Gastrocnemius medialis (tissue), 4 donors: ENCODE measurements at regions not wholly inside any gene's neighbourhood (a gene's known extent, or its start where the extent isn't known, plus 50 kb on each side); places are given as distances from the start of the nearest gene placed in this dataset.

ENCODE experiments used
- ATAC-seq, 2 donors: fragments of 150-250 bp; one replicate each; pipeline ENCODE4 v1.9.1; 2016
- DNase-seq, 2 donors: peaks; one replicate each; pipeline ENCODE4 v3.0.0-alpha.2; 2019
- H3K27ac ChIP-seq, 4 donors: fragments of 200-600 bp; sonication (generic); 1 replicate in 1 of 4; 2 replicates in 3 of 4; pipeline ENCODE4 v1.5.1; 2016 to 2018; ENCODE audit warnings: mild to moderate bottlenecking in 2 of 4, moderate library complexity in 1 of 4
- H3K27me3 ChIP-seq, 3 donors: fragments of 200-600 bp; sonication (generic) in 2 of 3; 1 replicate in 1 of 3; 2 replicates in 2 of 3; pipeline versions ENCODE4 v1.5.1 to v1.6.0; 2016 to 2019; ENCODE audit warnings: mild to moderate bottlenecking in 1 of 3, moderate library complexity in 1 of 3
- H3K36me3 ChIP-seq, 2 donors: fragments of 200-600 bp; sonication (generic) in 1 of 2; one replicate each; pipeline ENCODE4 v1.5.1; 2017 to 2018
- H3K4me1 ChIP-seq, 2 donors: fragments of 200-600 bp; sonication (generic) in 1 of 2; one replicate each; pipeline ENCODE4 v1.5.1; 2016 to 2017; ENCODE audit warnings: mild to moderate bottlenecking in 2 of 2
- H3K4me3 ChIP-seq, 4 donors: fragments of 200-600 bp; sonication (generic) in 3 of 4; 1 replicate in 1 of 4; 2 replicates in 3 of 4; pipeline ENCODE4 v1.5.1; 2016 to 2019; ENCODE audit warnings: mild to moderate bottlenecking in 2 of 4
- H3K9me3 ChIP-seq, 3 donors: fragments of 200-600 bp; sonication (generic) in 2 of 3; 1 replicate in 1 of 3; 2 replicates in 2 of 3; pipeline ENCODE4 v1.5.1; 2016 to 2019
- CTCF ChIP-seq, 5 experiments: fragments of 450-650 bp in 3 of 5; fragments of 200-600 bp in 2 of 5; sonication (generic) in 2 of 5; IDR thresholded peaks in 4 of 5; conservative IDR thresholded peaks in 1 of 5; 1 replicate in 4 of 5; 2 replicates in 1 of 5; pipeline ENCODE4 v1.5.1; 2016 to 2019; ENCODE audit warnings: antibody characterized with exemption in 5 of 5, mild to moderate bottlenecking in 3 of 5, moderate library complexity in 3 of 5
- POLR2A ChIP-seq, 2 donors: fragments of 450-650 bp; IDR thresholded peaks; one replicate each; pipeline ENCODE4 v1.6.1; 2017; ENCODE audit warnings: antibody characterized with exemption in 2 of 2, mild to moderate bottlenecking in 2 of 2, moderate library complexity in 2 of 2
- in situ Hi-C, 4 donors: fragments of 200-750 bp; cut with MboI; loops; one replicate each; pipeline versions ENCODE4 v1.15.0 to v1.8.0; 2017; ENCODE audit warnings: low sequenced_read_pairs in 4 of 4
- intact Hi-C: fragments of 100-400 bp; cut with DNase I; formaldehyde crosslinking; loops from one replicate; pipeline ENCODE4 v1.15.1; 2023; ENCODE audit warnings: low total_unique reads

- H3K4me3 ChIP-seq: no peak overlapping the region
- no peak overlapping the region for H3K27ac ChIP-seq
- no peaks in the 10 kb centered on the region for H3K27me3 ChIP-seq
- ATAC-seq (peak; percentile 45 to 75), DNase-seq (no peak)
- H3K4me1 ChIP-seq: no peaks in the 10 kb centered on the region
- TF ChIP-seq CTCF (IDR thresholded peaks at IDR 0.05 in 4 of 5, conservative IDR thresholded peaks at IDR 0.05 in 1 of 5) (peak in 4 of 5 experiments; percentile 13 to 59 (median 46)), POLR2A (IDR thresholded peaks at IDR 0.05) (no peak)
- intact Hi-C loops (loop anchor here (1.0 kb wide), 1 partner anchor 128 kb away; the partner anchor contains the start of gene LARP7), in situ Hi-C loops (loop anchor here in 2 of 4 donors (5.0 to 25.0 kb wide), 3 partner anchors 133 to 428 kb away; no protein-coding TSS in a partner anchor)
- H3K36me3 ChIP-seq: no peaks in the 10 kb centered on the region
- H3K9me3 ChIP-seq: no peaks in the 10 kb centered on the region
These were observed 128.5 kb downstream of the LARP7 start for GRCh38 chr4:112765317-112765974.

- TF ChIP-seq CTCF (IDR thresholded peaks at IDR 0.05 in 4 of 5, conservative IDR thresholded peaks at IDR 0.05 in 1 of 5) (no peak), POLR2A (IDR thresholded peaks at IDR 0.05) (no peak)
- in situ Hi-C loops: loop anchor here in 2 of 4 donors (5.0 to 25.0 kb wide), 3 partner anchors 134 to 429 kb away; no protein-coding TSS in a partner anchor
- Histone ChIP-seq H3K27ac (no peak overlapping the region), H3K27me3 (no peaks in the 10 kb centered on the region), H3K36me3 (no peaks in the 10 kb centered on the region), H3K9me3 (no peaks in the 10 kb centered on the region), H3K4me1 (no peaks in the 10 kb centered on the region), H3K4me3 (no peak overlapping the region)
- intact Hi-C loops: loop anchor here (2.0 kb wide), 1 partner anchor 172 kb away; no protein-coding TSS in a partner anchor
- DNase-seq (no peak), ATAC-seq (no peak)
These were observed 129.5 kb downstream of the LARP7 start for GRCh38 chr4:112766422-112766821.

GRCh38 chr4:112767386-112767785, 130.4 kb downstream of the LARP7 start:
- Histone ChIP-seq H3K9me3 (no peaks in the 10 kb centered on the region), H3K36me3 (no peaks in the 10 kb centered on the region), H3K4me3 (no peak overlapping the region), H3K4me1 (no peaks in the 10 kb centered on the region), H3K27me3 (no peaks in the 10 kb centered on the region), H3K27ac (no peak overlapping the region)
- in situ Hi-C loops (loop anchor here in 2 of 4 donors (5.0 to 25.0 kb wide), 3 partner anchors 135 to 430 kb away; no protein-coding TSS in a partner anchor), intact Hi-C loops (loop anchor here (2.0 kb wide), 1 partner anchor 171 kb away; no protein-coding TSS in a partner anchor)
- DNase-seq (no peak), ATAC-seq (no peak)
- TF ChIP-seq CTCF (IDR thresholded peaks at IDR 0.05 in 4 of 5, conservative IDR thresholded peaks at IDR 0.05 in 1 of 5) (no peak), POLR2A (IDR thresholded peaks at IDR 0.05) (no peak)

GRCh38 chr4:112770114-112770513, 133.2 kb downstream of the LARP7 start:
- intact Hi-C loops (no loop called here), in situ Hi-C loops (loop anchor here in 1 of 4 donors (10.0 to 25.0 kb wide), 2 partner anchors 165 to 433 kb away; no protein-coding TSS in a partner anchor)
- no peak overlapping the region for H3K4me3 ChIP-seq
- TF ChIP-seq CTCF (IDR thresholded peaks at IDR 0.05 in 4 of 5, conservative IDR thresholded peaks at IDR 0.05 in 1 of 5): no peak
- TF ChIP-seq POLR2A (IDR thresholded peaks at IDR 0.05): no peak
- H3K4me1 ChIP-seq: no peaks in the 10 kb centered on the region
- ATAC-seq: no peak
- H3K36me3 ChIP-seq: no peaks in the 10 kb centered on the region
- H3K27ac ChIP-seq: no peak overlapping the region
- H3K9me3 ChIP-seq: no peaks in the 10 kb centered on the region
- DNase-seq: no peak
- no peaks in the 10 kb centered on the region for H3K27me3 ChIP-seq
